ENCODE measurements at regions not wholly inside any gene's neighbourhood (a gene's known extent, or its start where the extent isn't known, plus 50 kb on each side); places are given as distances from the start of the nearest gene placed in this dataset.

DNA sequence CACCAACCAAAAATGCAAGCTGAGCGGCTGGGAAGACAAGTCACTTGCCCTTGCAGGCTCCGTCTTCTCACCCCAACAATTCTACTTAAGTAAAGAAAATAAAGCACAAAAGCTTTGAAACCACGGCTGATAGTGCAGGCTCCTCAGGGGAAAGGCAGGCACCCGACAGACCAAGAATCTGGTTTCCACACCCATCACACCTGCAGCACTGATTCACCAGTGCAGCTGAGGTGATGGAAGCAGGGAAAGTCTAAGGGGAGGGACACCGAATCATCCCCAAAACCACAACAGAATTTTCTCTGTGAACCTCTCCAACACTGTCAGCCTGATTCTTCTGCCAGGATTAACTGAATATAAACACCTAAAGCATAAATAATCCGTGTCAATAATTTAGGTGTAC lies 62.0 kb upstream of the NSMCE3 start:
- TF ChIP-seq SNAI2 (CRISPR knock-in tag; IDR thresholded peaks at IDR 0.05): no peak
- TF ChIP-seq GLIS3 (CRISPR knock-in tag; IDR thresholded peaks at IDR 0.05): no peak
- TF ChIP-seq RARB (CRISPR knock-in tag; IDR thresholded peaks at IDR 0.05): no peak
- TF ChIP-seq BACH2 (CRISPR knock-in tag; IDR thresholded peaks at IDR 0.05; ENCODE audit: borderline replicate concordance): no peak
- TF ChIP-seq ZFP30 (CRISPR knock-in tag; IDR thresholded peaks at IDR 0.05): no peak
- TF ChIP-seq CREB5 (CRISPR knock-in tag; IDR thresholded peaks at IDR 0.05; ENCODE audit: low read depth): no peak
- no peak for TF ChIP-seq ZNF8 (CRISPR knock-in tag; IDR thresholded peaks at IDR 0.05)
- no peak for TF ChIP-seq OSR1 (CRISPR knock-in tag; IDR thresholded peaks at IDR 0.05)

Data from SK-N-SH treated with all-trans-retinoic acid at 6 μM for 48 hours (cell line).